ENCODE measurements at regions not wholly inside any gene's neighbourhood (a gene's known extent, or its start where the extent isn't known, plus 50 kb on each side); places are given as distances from the start of the nearest gene placed in this dataset.

- DNase-seq (ENCODE audit: low read depth in 2 of 2): no peak
Measured at GRCh38 chr2:217478831-217479455, 523.9 kb downstream of the TNS1 start.

DNA sequence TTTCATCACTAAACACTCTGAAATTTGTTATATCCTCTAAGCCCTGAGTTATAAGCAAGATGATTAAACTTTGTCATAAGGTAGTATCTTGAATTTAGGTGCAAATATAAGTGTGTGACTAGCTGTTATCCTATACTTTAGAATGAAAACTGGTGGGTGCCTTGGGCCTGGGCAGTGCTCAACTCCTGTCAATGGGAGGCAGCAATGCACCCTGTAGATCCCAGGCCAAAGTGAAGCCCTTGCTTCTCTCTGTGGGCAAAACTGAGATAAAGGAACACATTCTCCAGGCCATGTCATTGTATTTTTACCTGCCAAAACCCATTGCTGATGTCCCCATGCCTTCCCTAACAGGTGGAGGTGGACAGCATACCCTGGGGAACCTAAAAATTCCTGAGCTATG lies 525.2 kb downstream of the TNS1 start:
- no peak for DNase-seq (ENCODE audit: low read depth in 2 of 2)

- no peak for DNase-seq (ENCODE audit: low read depth in 2 of 2)
Measured at GRCh38 chr2:217475791-217476190, 527.0 kb downstream of the TNS1 start.

DNA sequence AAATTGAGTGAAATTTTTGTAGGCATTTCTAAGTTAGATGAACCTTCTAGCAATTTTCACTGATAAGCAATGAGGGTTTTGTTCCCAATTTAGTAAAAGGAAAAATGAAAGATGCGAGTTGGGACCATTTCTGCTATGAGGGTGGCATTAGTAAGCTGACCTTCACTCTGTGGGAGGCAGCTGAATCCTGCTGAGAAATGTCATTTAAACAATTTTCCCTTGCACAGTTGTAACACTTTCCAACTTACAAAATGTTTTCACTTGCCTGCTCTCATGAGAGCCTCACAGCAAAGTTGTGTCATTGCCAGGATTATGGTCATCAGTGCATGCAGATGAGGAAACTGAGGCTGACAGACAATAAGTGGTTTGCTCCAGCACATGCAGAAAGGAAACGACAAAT lies 527.7 kb downstream of the TNS1 start:
- DNase-seq (ENCODE audit: low read depth in 2 of 2): no peak

- DNase-seq (ENCODE audit: low read depth in 2 of 2): no peak
Measured at GRCh38 chr2:217471319-217471718, 531.5 kb downstream of the TNS1 start.

DNA sequence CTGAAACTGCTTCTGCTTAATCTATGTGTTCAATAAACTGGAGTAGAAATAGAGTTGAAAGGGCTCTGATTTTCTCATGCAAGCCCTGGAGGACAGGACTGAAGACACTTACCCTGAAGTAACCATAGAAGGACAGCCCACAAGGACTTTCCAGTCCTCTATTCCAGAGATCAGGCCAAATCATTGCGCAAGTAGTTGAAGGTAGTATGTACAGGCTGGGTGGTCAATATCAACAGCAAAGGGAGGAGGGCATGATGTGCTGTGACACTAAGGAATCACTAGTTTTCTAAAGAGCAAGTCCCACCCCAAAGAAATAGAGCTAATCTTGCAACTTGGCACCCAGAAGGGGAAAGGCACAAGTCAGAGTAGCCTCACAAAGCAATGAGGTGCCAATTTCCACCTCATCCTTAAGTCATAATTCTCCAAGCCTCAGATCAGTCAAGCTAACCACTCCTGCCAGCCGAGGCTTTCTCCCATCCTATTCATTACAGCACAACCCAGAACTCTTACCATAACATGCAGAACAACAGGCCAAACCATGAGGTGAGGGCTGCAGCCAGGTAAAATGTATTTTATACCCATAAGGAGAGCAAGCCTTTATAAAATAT lies 533.5 kb downstream of the TNS1 start:
- DNase-seq (ENCODE audit: low read depth in 2 of 2): no peak

DNA sequence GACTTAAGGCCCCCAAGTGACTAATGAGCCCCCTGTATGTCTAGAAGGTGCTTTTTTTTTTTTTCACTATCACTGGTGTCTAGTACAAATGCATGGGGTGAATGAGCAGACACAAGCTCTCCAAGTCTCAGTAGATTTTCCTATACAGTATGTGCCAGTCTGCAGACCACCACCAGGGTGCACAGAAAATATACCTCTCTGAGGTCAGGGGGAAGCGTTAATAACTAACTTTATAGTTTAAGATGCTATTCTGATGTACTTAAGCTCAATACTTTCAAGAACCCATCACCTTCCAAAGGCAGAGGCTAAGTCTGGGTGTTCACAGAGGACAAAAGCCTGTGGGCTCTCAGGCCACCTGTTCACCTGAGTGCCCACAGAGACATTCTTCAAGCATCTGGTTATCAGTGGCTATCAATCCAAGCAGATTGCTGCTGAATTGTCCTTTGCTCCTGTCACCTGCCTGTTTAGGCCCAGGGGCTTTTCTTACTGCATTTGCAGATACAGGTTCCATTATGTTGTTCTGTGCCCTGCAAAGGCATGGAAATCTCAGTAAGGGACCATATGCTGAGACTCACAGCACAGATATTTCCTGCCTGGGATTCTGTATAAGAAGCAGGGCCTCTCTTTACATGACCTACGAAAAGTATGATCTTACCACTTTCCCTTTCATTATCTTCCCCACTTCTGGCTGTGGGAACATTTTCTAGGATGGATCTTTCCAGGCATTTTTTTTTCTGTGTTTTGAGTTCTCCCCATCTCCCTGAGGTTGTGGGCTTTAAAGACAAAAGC lies 534.6 kb downstream of the TNS1 start:
- no peak for DNase-seq (ENCODE audit: low read depth in 2 of 2)

GRCh38 chr2:217467331-217467730 lies 535.5 kb downstream of the TNS1 start:
- no peak for DNase-seq (ENCODE audit: low read depth in 2 of 2)

GRCh38 chr2:217466805-217467204 lies 536.0 kb downstream of the TNS1 start:
- no peak for DNase-seq (ENCODE audit: low read depth in 2 of 2)

GRCh38 chr2:217466104-217466503 lies 536.7 kb downstream of the TNS1 start:
- no peak for DNase-seq (ENCODE audit: low read depth in 2 of 2)

DNA sequence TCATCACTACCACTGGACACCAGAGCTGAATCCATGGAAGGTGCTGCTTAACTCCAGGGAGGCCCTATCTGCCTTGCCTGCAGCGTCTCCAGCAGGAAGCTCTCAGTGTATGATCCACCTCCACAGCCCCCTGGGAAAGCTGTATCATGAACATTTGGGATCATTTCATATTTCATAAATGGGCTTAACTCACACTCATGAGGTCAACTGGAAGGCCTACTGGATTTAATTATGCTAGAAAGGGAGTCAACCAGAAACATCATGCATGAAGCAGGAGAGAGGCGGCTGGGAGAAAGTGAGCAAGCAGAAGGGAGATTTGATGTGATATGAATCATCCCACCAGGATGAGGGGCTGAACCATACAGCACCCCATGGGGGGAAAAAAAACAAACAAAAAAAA lies 537.7 kb downstream of the TNS1 start:
- no peak for DNase-seq (ENCODE audit: low read depth in 2 of 2)

- DNase-seq (ENCODE audit: low read depth in 2 of 2): no peak
Measured at GRCh38 chr2:217463402-217464075, 539.3 kb downstream of the TNS1 start.

- no peak for DNase-seq (ENCODE audit: low read depth in 2 of 2)
Measured at GRCh38 chr2:217462121-217462520, 540.7 kb downstream of the TNS1 start.

GRCh38 chr2:217461674-217462073 lies 541.1 kb downstream of the TNS1 start:
- DNase-seq (ENCODE audit: low read depth in 2 of 2): no peak

GRCh38 chr2:217459680-217460405 lies 543.0 kb downstream of the TNS1 start:
- no peak for DNase-seq (ENCODE audit: low read depth in 2 of 2)

- DNase-seq (ENCODE audit: low read depth in 2 of 2): no peak
Measured at GRCh38 chr2:217459016-217459415, 543.8 kb downstream of the TNS1 start.

DNA sequence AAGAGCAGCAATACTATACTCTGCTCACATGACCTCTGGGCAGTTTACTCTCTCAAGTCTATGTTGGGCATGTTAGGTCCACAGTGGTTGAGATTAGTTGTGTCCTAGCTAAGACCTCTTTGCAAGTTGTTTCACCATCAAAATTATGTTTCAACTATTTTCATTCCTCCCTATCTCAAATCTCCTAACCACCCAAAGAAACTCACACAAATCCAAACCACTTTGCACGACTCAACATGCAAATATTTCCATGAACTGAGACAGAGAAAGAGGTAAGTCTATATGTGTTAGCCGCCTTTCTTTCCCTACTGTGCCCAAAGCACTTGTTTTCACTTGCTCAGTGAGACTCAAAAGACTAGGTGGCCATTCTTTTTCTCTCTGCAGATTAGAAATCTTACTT lies 546.8 kb downstream of the TNS1 start:
- no peak for DNase-seq (ENCODE audit: low read depth in 2 of 2)

- DNase-seq (ENCODE audit: low read depth in 2 of 2): no peak
Measured at GRCh38 chr2:217452928-217453327, 549.9 kb downstream of the TNS1 start.

DNA sequence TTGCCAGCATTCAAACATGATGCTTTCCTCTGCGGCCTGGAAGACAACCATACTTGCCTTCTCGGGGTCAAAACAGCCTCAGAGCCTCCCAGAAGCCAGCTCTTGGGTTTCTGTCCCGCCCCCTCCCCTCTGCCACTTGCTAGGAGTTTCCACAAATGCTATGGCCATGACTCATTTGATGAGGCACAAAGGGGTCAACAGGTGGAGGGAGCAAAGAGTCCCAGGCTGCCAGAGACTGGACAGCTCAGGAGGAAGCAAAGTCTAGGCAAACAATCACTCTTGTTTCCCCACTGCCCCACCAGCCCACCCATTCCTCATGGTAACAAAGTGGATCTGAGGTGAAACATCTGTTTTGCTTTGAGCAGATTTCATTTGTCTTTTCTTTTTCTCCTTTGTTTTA lies 551.1 kb downstream of the TNS1 start:
- no peak for DNase-seq (ENCODE audit: low read depth in 2 of 2)

DNA sequence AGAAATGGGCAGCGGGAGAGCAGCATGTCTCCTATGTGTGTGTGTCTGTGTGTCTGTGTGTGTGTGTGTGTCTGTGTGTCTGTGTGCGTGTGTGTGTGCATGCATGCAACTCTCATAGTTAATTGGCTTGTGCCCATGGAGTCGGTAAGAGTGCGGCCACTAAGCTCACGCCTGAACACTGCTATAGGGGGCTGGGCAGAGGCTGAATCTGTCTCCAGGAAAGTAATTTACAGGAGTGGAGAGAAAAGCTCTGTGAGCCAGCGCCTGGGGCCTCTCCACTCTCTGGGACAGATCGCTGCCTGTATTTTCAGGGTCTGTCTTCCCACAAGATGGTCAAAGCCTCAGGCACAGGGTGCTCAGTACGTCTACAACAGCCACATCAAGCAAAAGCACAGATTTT lies 553.4 kb downstream of the TNS1 start:
- no peak for DNase-seq (ENCODE audit: low read depth in 2 of 2)

- no peak for DNase-seq (ENCODE audit: low read depth in 2 of 2)
Measured at GRCh38 chr2:217448860-217449259, 553.9 kb downstream of the TNS1 start.

- no peak for DNase-seq (ENCODE audit: low read depth in 2 of 2)
Measured at GRCh38 chr2:217445723-217446122, 557.1 kb downstream of the TNS1 start.
